Glutamatergic neuron (in vitro differentiated cells): ENCODE measurements at regions not wholly inside any gene's neighbourhood (a gene's known extent, or its start where the extent isn't known, plus 50 kb on each side); places are given as distances from the start of the nearest gene placed in this dataset.

Experiments used
- DNase-seq: peaks from one replicate; pipeline ENCODE4 v3.0.0; 2022
- H3K27ac Mint-ChIP-seq: one replicate; pipeline ENCODE4 v1.8.0; 2020; ENCODE audit warnings: mild to moderate bottlenecking, mixed read lengths, inconsistent platforms; ENCODE audit not compliant: unreplicated experiment
- H3K27me3 Mint-ChIP-seq: one replicate; pipeline ENCODE4 v1.8.0; 2020; ENCODE audit warnings: mild to moderate bottlenecking, moderate library complexity, mixed read lengths, inconsistent platforms; ENCODE audit not compliant: unreplicated experiment
- H3K36me3 Mint-ChIP-seq: one replicate; pipeline ENCODE4 v1.8.0; 2020; ENCODE audit warnings: mild to moderate bottlenecking, mixed read lengths, inconsistent platforms; ENCODE audit not compliant: unreplicated experiment
- H3K4me1 Mint-ChIP-seq: one replicate; pipeline ENCODE4 v1.8.0; 2020; ENCODE audit warnings: mild to moderate bottlenecking, low read depth, mixed read lengths, inconsistent platforms; ENCODE audit not compliant: unreplicated experiment
- H3K4me3 Mint-ChIP-seq: one replicate; pipeline ENCODE4 v1.8.0; 2020; ENCODE audit warnings: mild to moderate bottlenecking, mixed read lengths, inconsistent platforms; ENCODE audit not compliant: unreplicated experiment
- H3K9me3 Mint-ChIP-seq: one replicate; pipeline ENCODE4 v1.8.0; 2020; ENCODE audit warnings: mild to moderate bottlenecking, moderate library complexity, mixed read lengths, inconsistent platforms; ENCODE audit not compliant: unreplicated experiment
- CTCF ChIP-seq: fragments of 200-600 bp; sonication (generic); IDR thresholded peaks from one replicate; pipeline ENCODE4 v1.5.0; 2021; ENCODE audit not compliant: partially characterized antibody, unreplicated experiment

GRCh38 chr1:199573047-199573446, 454.5 kb upstream of the NR5A2 start:
- no peak overlapping the region for H3K4me3 Mint-ChIP-seq
- no peaks in the 10 kb centered on the region for H3K36me3 Mint-ChIP-seq
- H3K4me1 Mint-ChIP-seq: no peaks in the 10 kb centered on the region
- no peaks in the 10 kb centered on the region for H3K27me3 Mint-ChIP-seq
- no peaks in the 10 kb centered on the region for H3K9me3 Mint-ChIP-seq
- no peak for DNase-seq
- TF ChIP-seq CTCF: no peak
- H3K27ac Mint-ChIP-seq: no peak overlapping the region

- H3K36me3 Mint-ChIP-seq: no peaks in the 10 kb centered on the region
- no peaks in the 10 kb centered on the region for H3K4me1 Mint-ChIP-seq
- no peak for DNase-seq
- no peaks in the 10 kb centered on the region for H3K9me3 Mint-ChIP-seq
- H3K27ac Mint-ChIP-seq: no peak overlapping the region
- no peak for TF ChIP-seq CTCF
- H3K27me3 Mint-ChIP-seq: no peaks in the 10 kb centered on the region
- no peak overlapping the region for H3K4me3 Mint-ChIP-seq
Observed at GRCh38 chr1:199574950-199575349, 452.6 kb upstream of the NR5A2 start.

GRCh38 chr1:199580300-199580699, 447.2 kb upstream of the NR5A2 start:
- no peaks in the 10 kb centered on the region for H3K27me3 Mint-ChIP-seq
- no peaks in the 10 kb centered on the region for H3K36me3 Mint-ChIP-seq
- no peak for DNase-seq
- no peak overlapping the region for H3K4me3 Mint-ChIP-seq
- no peak overlapping the region for H3K27ac Mint-ChIP-seq
- H3K4me1 Mint-ChIP-seq: no peaks in the 10 kb centered on the region
- H3K9me3 Mint-ChIP-seq: no peaks in the 10 kb centered on the region
- no peak for TF ChIP-seq CTCF

- no peak for TF ChIP-seq CTCF
- Mint-ChIP-seq H3K27me3 (no peaks in the 10 kb centered on the region), H3K9me3 (no peaks in the 10 kb centered on the region), H3K27ac (no peak overlapping the region), H3K4me1 (no peaks in the 10 kb centered on the region), H3K4me3 (no peak overlapping the region), H3K36me3 (no peaks in the 10 kb centered on the region)
- DNase-seq: no peak
Observed at GRCh38 chr1:199585392-199585791, 442.1 kb upstream of the NR5A2 start.

- H3K4me3 Mint-ChIP-seq: no peak overlapping the region
- DNase-seq: no peak
- no peaks in the 10 kb centered on the region for H3K9me3 Mint-ChIP-seq
- no peaks in the 10 kb centered on the region for H3K4me1 Mint-ChIP-seq
- H3K27me3 Mint-ChIP-seq: no peaks in the 10 kb centered on the region
- TF ChIP-seq CTCF: no peak
- H3K36me3 Mint-ChIP-seq: no peaks in the 10 kb centered on the region
- H3K27ac Mint-ChIP-seq: no peak overlapping the region
Observed at GRCh38 chr1:199590708-199591107, 436.8 kb upstream of the NR5A2 start.
